Adipocyte (in vitro differentiated cells): ENCODE measurements at regions not wholly inside any gene's neighbourhood (a gene's known extent, or its start where the extent isn't known, plus 50 kb on each side); places are given as distances from the start of the nearest gene placed in this dataset.

ENCODE experiments used
- DNase-seq: peaks from one replicate; pipeline ENCODE4 v3.0.0-alpha.2; 2015; ENCODE audit warnings: low read depth
- H3K27me3 ChIP-seq: replicated peaks from 2 replicates; pipeline ENCODE4 v1.7.0; 2013; ENCODE audit warnings: mild to moderate bottlenecking, low read length, moderate library complexity; ENCODE audit not compliant: control insufficient read depth, insufficient read depth
- H3K36me3 ChIP-seq: 2 replicates; pipeline ENCODE4 v1.7.0; 2013; ENCODE audit warnings: low read length, mild to moderate bottlenecking, moderate library complexity; ENCODE audit not compliant: control insufficient read depth, insufficient read depth, severe bottlenecking
- H3K4me1 ChIP-seq: 2 replicates; pipeline ENCODE4 v1.7.0; 2013; ENCODE audit warnings: mild to moderate bottlenecking, low read length, moderate library complexity; ENCODE audit not compliant: control insufficient read depth, insufficient read depth
- H3K4me3 ChIP-seq: 2 replicates; pipeline ENCODE4 v1.7.0; 2013; ENCODE audit warnings: mild to moderate bottlenecking, low read length, moderate library complexity
- H3K9ac ChIP-seq: 2 replicates; pipeline ENCODE4 v1.7.0; 2013; ENCODE audit warnings: mild to moderate bottlenecking, low read length, moderate library complexity
- H3K9me3 ChIP-seq: 2 replicates; pipeline ENCODE4 v1.7.0; 2013; ENCODE audit warnings: mild to moderate bottlenecking, low read length, moderate library complexity; ENCODE audit not compliant: control insufficient read depth

GRCh38 chr11:123253223-123253622 lies 58.2 kb upstream of the CLMP start:
- Histone ChIP-seq H3K4me3 (no peak overlapping the region), H3K9me3 (no peaks in the 10 kb centered on the region), H3K27me3 (no peaks in the 10 kb centered on the region), H3K36me3 (no peaks in the 10 kb centered on the region), H3K4me1 (peaks cover 40% of the 10 kb centered on the region), H3K9ac (no peak overlapping the region)
- no peak for DNase-seq

DNA sequence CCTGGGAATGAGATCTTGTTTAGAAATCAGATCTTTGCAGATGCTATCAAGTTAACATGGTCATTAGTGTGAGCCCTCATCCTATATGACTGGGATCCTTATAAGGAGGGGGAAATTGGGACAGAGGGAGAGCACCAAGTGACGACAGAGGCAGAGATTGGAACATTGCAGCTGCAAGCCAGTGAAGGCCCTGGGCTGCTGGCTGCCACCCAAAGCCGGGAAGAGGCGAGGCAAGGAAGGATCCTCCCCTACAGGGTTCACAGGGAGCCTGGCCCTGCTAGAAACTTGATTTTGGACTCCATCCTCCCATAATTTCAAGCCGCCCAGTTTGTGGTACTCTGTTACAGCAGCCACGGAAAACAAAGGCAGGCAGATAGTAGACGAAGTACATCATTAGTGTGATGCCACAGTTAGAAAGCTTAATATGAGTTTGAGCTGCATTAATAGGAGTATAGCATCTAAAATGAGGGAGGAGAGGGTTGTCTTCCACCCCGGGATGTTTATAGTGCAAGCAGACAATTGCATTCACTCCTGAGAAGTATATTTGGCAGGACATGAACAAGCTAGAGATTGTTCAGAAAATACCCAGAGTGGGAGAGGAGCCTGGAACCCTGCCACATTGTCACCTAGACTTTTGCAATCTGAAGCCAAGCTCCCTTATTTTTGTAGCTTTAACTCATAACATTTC lies 56.8 kb upstream of the CLMP start:
- peak; percentile 48 for DNase-seq
- Histone ChIP-seq H3K4me3 (no peak overlapping the region), H3K4me1 (peaks cover 40% of the 10 kb centered on the region), H3K27me3 (no peaks in the 10 kb centered on the region), H3K9ac (peak overlapping the region; percentile 39), H3K9me3 (no peaks in the 10 kb centered on the region), H3K36me3 (no peaks in the 10 kb centered on the region)

GRCh38 chr11:123250892-123251656 lies 56.0 kb upstream of the CLMP start:
- H3K9ac ChIP-seq, result peak overlapping the region; percentile 39
- peaks cover 38% of the 10 kb centered on the region for H3K4me1 ChIP-seq
- H3K4me3 ChIP-seq, result no peak overlapping the region
- H3K36me3 ChIP-seq, result no peaks in the 10 kb centered on the region
- DNase-seq, result no peak
- no peaks in the 10 kb centered on the region for H3K27me3 ChIP-seq
- no peaks in the 10 kb centered on the region for H3K9me3 ChIP-seq

GRCh38 chr11:123249354-123249753 lies 54.3 kb upstream of the CLMP start:
- DNase-seq, result no peak
- Histone ChIP-seq H3K9ac (no peak overlapping the region), H3K4me1 (peaks cover 29% of the 10 kb centered on the region), H3K9me3 (no peaks in the 10 kb centered on the region), H3K36me3 (no peaks in the 10 kb centered on the region), H3K4me3 (no peak overlapping the region), H3K27me3 (no peaks in the 10 kb centered on the region)

DNA sequence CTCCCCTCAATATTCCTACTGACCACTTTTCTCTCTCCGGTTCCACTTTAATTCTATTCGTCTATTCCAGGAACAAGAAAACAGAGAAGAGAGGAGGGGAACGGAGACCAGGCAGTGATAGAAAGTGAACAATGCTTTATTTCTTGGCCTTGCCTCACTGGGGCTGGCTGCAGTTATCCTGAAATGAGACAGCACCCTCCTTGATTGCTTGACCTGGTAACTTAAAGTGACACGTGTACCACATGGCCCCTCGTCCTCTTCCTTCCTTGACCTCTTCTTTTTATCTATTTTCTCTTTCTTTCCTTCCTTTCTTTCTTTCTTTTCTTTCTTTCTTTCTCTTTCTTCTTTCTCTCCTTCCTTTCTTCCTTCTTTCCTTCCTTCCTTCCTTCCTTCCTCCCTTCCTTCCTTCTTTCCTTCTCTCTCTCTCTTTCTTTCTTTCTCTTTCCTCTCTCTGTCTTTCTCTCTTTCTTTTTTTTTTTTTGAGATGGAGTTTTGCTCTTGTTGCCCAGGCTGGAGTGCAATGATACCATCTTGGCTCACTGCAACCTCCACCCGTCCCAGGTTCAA lies 52.8 kb upstream of the CLMP start:
- Histone ChIP-seq H3K27me3 (no peaks in the 10 kb centered on the region), H3K4me3 (no peak overlapping the region), H3K9me3 (no peaks in the 10 kb centered on the region), H3K4me1 (peaks cover 18% of the 10 kb centered on the region), H3K36me3 (no peaks in the 10 kb centered on the region), H3K9ac (peak overlapping the region; percentile 20)
- DNase-seq, result no peak

DNA sequence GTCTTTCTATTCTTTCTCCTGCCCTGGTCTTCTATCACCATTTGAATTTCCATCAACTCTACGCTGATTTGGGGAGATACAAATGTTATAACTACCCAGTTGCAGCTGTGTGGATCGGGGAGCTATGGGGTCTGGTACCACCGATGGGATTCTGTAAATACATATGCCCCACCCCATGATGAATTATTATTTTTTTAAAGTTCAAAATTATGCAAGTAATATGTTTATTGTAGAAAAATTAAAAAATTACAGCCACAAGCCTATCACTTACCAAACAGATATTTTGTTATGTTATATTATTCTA lies 52.4 kb upstream of the CLMP start:
- H3K27me3 ChIP-seq, result no peaks in the 10 kb centered on the region
- H3K4me1 ChIP-seq, result peaks cover 17% of the 10 kb centered on the region
- no peak for DNase-seq
- H3K9ac ChIP-seq, result peak overlapping the region; percentile 20
- no peaks in the 10 kb centered on the region for H3K36me3 ChIP-seq
- no peaks in the 10 kb centered on the region for H3K9me3 ChIP-seq
- H3K4me3 ChIP-seq, result no peak overlapping the region

DNA sequence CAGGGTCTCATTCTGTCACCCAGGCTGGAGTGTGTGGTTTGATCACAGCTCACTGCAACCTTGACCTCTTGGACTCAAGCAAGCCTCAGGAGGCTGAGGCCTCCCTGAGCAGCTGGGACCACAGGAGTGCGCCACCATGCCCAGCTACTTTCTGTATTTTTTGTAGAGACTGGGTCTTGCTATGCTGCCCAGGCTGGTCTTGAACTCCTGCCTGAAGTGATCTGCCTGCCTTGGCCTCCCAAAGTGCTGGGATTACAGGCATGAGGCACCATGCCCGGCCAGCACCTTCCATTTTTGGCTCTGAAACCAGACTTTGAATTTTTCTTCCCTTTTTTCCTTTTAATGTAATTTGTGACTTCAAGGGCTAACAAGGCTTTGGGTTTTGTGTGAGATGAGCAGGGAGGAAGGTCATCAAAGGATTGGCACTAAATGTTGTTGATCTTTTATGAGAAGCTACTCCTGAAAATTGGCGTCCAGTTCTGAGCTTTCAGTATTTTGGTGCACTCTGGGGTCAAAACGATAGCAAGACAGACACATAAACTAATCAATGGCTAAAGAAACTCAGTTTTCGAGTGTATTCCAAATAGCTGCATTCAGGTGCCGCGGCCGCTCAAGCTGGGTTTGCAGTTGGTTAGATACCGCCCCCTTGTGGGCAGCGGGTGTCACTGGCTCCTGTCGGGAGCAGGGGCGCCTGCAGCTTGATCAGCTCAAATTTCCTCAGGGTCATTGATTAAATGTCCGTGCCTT lies 51.9 kb upstream of the CLMP start:
- Histone ChIP-seq H3K9me3 (no peaks in the 10 kb centered on the region), H3K9ac (no peak overlapping the region), H3K36me3 (no peaks in the 10 kb centered on the region), H3K4me1 (peaks cover 17% of the 10 kb centered on the region), H3K27me3 (no peaks in the 10 kb centered on the region), H3K4me3 (no peak overlapping the region)
- peak; percentile 94 for DNase-seq

- H3K27me3 ChIP-seq, result no peaks in the 10 kb centered on the region
- H3K9me3 ChIP-seq, result no peaks in the 10 kb centered on the region
- no peaks in the 10 kb centered on the region for H3K36me3 ChIP-seq
- peaks cover 10% of the 10 kb centered on the region for H3K4me1 ChIP-seq
- no peak for DNase-seq
- H3K9ac ChIP-seq, result no peak overlapping the region
- H3K4me3 ChIP-seq, result no peak overlapping the region
These were observed 50.5 kb upstream of the CLMP start for GRCh38 chr11:123245567-123245966.
